ENCODE measurements at regions not wholly inside any gene's neighbourhood (a gene's known extent, or its start where the extent isn't known, plus 50 kb on each side); places are given as distances from the start of the nearest gene placed in this dataset.
A peak's percentile ranks its signal among the peaks of the same experiment; 100 is the strongest.

DNA sequence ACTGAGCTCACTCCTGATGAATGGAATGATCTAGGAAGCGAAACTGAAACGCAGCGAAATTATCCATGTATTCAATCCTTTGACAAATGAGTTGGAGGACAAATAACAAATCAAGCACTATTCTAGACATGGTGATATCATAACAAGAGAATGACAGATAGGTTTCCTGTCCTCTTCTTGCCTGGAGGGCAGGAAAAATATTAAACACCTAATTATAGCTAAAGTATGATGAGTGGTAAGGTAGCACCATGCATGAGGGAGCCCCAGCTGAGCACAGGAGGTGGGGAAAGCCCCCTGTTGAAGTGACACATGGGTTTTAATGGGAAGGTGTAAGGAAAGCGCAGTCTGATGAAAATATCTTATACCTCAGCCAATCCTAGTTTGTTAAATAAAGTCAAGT, 225.2 kb downstream of the NPR3 start (continued):
- TF ChIP-seq POLR2AphosphoS5 (IDR thresholded peaks at IDR 0.05; ENCODE audit: low read depth) = no peak

DNA sequence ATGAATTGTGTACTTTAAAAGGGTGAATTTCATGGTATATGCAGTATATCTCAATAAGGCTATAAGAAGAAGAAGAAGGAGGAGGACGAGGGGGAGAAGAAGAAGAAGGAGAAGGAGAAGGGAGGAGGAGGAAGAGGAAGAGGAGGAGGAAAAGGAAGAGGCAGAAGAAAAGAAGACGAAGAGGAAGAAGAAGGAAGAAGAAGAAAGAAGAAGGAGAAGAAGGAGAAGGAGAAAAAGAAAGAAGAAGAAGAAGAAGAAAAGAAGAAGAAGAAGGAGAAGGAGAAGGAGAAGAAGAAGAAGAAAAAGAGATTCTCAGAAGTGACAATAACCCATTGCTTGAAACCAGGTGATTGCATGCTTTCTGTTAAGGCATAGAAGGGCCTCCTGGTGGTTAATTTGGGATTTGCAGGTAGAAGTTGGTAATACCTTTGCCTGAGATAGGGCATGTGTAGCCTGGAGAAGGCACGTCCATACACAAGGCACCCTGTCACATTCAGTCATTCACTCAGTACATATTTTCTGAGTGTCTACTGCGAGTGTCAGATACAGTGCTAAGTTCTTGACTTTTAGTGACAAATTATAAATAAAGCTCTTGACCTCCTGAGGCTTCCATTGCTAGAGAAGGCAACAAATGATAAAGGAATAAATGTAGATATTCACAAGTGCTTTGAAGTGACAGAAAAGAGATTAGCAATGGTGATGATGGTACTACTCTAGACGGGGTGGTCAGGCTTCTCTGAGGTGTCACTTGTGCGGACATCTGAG, 231.3 kb downstream of the NPR3 start:
- Mint-ChIP-seq H3K4me3 (no peak overlapping the region), H3K36me3 (ENCODE audit: low read depth) (no peaks in the 10 kb centered on the region), H3K27ac (no peak overlapping the region), H3K4me1 (no peaks in the 10 kb centered on the region), H3K9me3 (no peaks in the 10 kb centered on the region; the same call in 2 of the 3 replicates), H3K27me3 (ENCODE audit: insufficient read depth, low read depth, poor library complexity) (no peaks in the 10 kb centered on the region)
- no peak overlapping the region for H3K4me2 ChIP-seq
- H3K27me3 ChIP-seq (ENCODE audit: insufficient read depth) = no peaks in the 10 kb centered on the region
- ATAC-seq = peak; percentile 76
- H3K4me3 ChIP-seq = no peak overlapping the region
- no peaks in the 10 kb centered on the region for H3F3A ChIP-seq (replicated peaks; ENCODE audit: low read depth)
- no peak for TF ChIP-seq JUNB (IDR thresholded peaks at IDR 0.05; ENCODE audit: unreplicated experiment)
- TF ChIP-seq, protein P1, sequence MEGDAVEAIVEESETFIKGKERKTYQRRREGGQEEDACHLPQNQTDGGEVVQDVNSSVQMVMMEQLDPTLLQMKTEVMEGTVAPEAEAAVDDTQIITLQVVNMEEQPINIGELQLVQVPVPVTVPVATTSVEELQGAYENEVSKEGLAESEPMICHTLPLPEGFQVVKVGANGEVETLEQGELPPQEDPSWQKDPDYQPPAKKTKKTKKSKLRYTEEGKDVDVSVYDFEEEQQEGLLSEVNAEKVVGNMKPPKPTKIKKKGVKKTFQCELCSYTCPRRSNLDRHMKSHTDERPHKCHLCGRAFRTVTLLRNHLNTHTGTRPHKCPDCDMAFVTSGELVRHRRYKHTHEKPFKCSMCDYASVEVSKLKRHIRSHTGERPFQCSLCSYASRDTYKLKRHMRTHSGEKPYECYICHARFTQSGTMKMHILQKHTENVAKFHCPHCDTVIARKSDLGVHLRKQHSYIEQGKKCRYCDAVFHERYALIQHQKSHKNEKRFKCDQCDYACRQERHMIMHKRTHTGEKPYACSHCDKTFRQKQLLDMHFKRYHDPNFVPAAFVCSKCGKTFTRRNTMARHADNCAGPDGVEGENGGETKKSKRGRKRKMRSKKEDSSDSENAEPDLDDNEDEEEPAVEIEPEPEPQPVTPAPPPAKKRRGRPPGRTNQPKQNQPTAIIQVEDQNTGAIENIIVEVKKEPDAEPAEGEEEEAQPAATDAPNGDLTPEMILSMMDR (conservative IDR thresholded peaks at IDR 0.05; ENCODE audit: low read depth in 2 of 2) = peak; percentile 71 to 72
- H3K9me2 ChIP-seq (ENCODE audit: insufficient read depth) = no peaks in the 10 kb centered on the region
- no peaks in the 10 kb centered on the region for H3K36me3 ChIP-seq (ENCODE audit: insufficient read depth)
- H2AFZ ChIP-seq = no peak overlapping the region
- peak; percentile 85 for DNase-seq (ENCODE audit: low spot score)
- H4K20me1 ChIP-seq (replicated peaks; ENCODE audit: insufficient read depth) = no peaks in the 10 kb centered on the region
- H3K27ac ChIP-seq (ENCODE audit: low read depth) = no peak overlapping the region
- no peaks in the 10 kb centered on the region for H3K79me2 ChIP-seq (replicated peaks; ENCODE audit: insufficient read depth)
- no peaks in the 10 kb centered on the region for H3K4me1 ChIP-seq (ENCODE audit: insufficient read depth)

DNA sequence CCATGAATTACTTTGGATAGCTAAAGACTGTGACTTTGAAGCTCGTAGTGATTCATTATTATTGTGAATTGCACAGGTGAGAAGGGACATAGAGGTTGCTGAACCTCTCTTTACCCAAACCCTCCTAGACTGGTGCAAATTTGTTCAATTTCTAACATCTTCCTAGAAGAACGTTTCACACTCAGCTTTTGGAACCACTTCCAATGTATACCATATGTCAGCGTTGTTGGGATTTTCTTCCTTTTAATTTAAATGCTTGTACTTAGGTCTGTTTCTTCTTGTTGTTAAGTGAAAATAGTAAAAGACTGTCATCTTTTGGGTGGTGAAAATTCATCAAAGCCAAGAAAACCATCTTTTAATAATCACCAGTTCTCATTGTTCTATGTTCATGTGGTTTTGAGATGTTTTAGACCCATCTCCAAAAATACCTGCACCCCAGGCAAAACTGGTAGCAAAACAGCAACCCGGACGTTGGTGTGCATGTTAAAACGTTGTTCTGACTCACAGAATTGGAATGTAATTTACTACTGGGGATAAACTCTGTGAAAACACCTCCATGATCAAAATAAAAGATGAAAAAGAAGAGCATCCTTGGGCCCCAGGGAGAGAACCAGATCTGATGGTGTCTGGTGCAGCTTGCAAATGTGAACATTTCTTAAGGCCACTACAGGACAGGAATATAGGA, 238.3 kb downstream of the NPR3 start:
- Histone ChIP-seq H3K4me2 (no peak overlapping the region), H3K9me2 (ENCODE audit: insufficient read depth) (peaks cover 4% of the 10 kb centered on the region), H3F3A (replicated peaks; ENCODE audit: low read depth) (no peaks in the 10 kb centered on the region), H3K79me2 (replicated peaks; ENCODE audit: insufficient read depth) (no peaks in the 10 kb centered on the region), H3K4me3 (no peak overlapping the region), H3K4me1 (ENCODE audit: insufficient read depth) (peaks cover 20% of the 10 kb centered on the region), H4K20me1 (replicated peaks; ENCODE audit: insufficient read depth) (no peaks in the 10 kb centered on the region), H2AFZ (peak overlapping the region; percentile 34), H3K36me3 (ENCODE audit: insufficient read depth) (no peaks in the 10 kb centered on the region), H3K27me3 (ENCODE audit: insufficient read depth) (no peaks in the 10 kb centered on the region), H3K27ac (ENCODE audit: low read depth) (no peak overlapping the region)
- DNase-seq (ENCODE audit: low spot score) (no peak), ATAC-seq (no peak)
- H3K4me3 Mint-ChIP-seq = no peak overlapping the region
- H3K9me3 Mint-ChIP-seq = peaks cover 8% of the 10 kb centered on the region; the same call in 2 of the 3 replicates
- peaks cover 6% of the 10 kb centered on the region; the same call in 2 of the 3 replicates for H3K36me3 Mint-ChIP-seq (ENCODE audit: low read depth)
- peaks cover 14% of the 10 kb centered on the region for H3K4me1 Mint-ChIP-seq
- no peaks in the 10 kb centered on the region for H3K27me3 Mint-ChIP-seq (ENCODE audit: insufficient read depth, low read depth, poor library complexity)
- no peak overlapping the region for H3K27ac Mint-ChIP-seq
- TF ChIP-seq EZH2phosphoT487 (IDR thresholded peaks at IDR 0.05; ENCODE audit: unreplicated experiment) (no peak), CREB1 (CRISPR knock-in tag; IDR thresholded peaks at IDR 0.05; ENCODE audit: low read depth) (no peak), ZNF331 (CRISPR knock-in tag; IDR thresholded peaks at IDR 0.05; ENCODE audit: low read depth) (no peak), STAT1 (IDR thresholded peaks at IDR 0.05; ENCODE audit: unreplicated experiment) (no peak), POLR2AphosphoS5 (IDR thresholded peaks at IDR 0.05; ENCODE audit: low read depth) (no peak), ZNF114 (CRISPR knock-in tag; IDR thresholded peaks at IDR 0.05) (no peak), JUNB (IDR thresholded peaks at IDR 0.05; ENCODE audit: unreplicated experiment) (no peak), NANOG (IDR thresholded peaks at IDR 0.05; ENCODE audit: borderline replicate concordance) (no peak), EZH2 (IDR thresholded peaks at IDR 0.05; ENCODE audit: low read depth, unreplicated experiment) (no peak)
- TF ChIP-seq, protein P1 (conservative IDR thresholded peaks at IDR 0.05; ENCODE audit: low read depth in 2 of 2) = no peak
- TF ChIP-seq, protein P2, sequence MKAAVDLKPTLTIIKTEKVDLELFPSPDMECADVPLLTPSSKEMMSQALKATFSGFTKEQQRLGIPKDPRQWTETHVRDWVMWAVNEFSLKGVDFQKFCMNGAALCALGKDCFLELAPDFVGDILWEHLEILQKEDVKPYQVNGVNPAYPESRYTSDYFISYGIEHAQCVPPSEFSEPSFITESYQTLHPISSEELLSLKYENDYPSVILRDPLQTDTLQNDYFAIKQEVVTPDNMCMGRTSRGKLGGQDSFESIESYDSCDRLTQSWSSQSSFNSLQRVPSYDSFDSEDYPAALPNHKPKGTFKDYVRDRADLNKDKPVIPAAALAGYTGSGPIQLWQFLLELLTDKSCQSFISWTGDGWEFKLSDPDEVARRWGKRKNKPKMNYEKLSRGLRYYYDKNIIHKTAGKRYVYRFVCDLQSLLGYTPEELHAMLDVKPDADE (IDR thresholded peaks at IDR 0.05) = no peak
- TF ChIP-seq, protein P3, sequence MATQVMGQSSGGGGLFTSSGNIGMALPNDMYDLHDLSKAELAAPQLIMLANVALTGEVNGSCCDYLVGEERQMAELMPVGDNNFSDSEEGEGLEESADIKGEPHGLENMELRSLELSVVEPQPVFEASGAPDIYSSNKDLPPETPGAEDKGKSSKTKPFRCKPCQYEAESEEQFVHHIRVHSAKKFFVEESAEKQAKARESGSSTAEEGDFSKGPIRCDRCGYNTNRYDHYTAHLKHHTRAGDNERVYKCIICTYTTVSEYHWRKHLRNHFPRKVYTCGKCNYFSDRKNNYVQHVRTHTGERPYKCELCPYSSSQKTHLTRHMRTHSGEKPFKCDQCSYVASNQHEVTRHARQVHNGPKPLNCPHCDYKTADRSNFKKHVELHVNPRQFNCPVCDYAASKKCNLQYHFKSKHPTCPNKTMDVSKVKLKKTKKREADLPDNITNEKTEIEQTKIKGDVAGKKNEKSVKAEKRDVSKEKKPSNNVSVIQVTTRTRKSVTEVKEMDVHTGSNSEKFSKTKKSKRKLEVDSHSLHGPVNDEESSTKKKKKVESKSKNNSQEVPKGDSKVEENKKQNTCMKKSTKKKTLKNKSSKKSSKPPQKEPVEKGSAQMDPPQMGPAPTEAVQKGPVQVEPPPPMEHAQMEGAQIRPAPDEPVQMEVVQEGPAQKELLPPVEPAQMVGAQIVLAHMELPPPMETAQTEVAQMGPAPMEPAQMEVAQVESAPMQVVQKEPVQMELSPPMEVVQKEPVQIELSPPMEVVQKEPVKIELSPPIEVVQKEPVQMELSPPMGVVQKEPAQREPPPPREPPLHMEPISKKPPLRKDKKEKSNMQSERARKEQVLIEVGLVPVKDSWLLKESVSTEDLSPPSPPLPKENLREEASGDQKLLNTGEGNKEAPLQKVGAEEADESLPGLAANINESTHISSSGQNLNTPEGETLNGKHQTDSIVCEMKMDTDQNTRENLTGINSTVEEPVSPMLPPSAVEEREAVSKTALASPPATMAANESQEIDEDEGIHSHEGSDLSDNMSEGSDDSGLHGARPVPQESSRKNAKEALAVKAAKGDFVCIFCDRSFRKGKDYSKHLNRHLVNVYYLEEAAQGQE (IDR thresholded peaks at IDR 0.05; ENCODE audit: unreplicated experiment) = no peak

Data from GM23338 (cell line).